ENCODE measurements at regions not wholly inside any gene's neighbourhood (a gene's known extent, or its start where the extent isn't known, plus 50 kb on each side); places are given as distances from the start of the nearest gene placed in this dataset.

- ATAC-seq (replicated peaks in 1 of 4) (no peak), DNase-seq (no peak)
- Mint-ChIP-seq H3K27me3 (no peaks in the 10 kb centered on the region), H3K9me3 (peaks cover 5 to 10% (median 7%) of the 10 kb centered on the region in 3 donors), H3K36me3 (no peaks in the 10 kb centered on the region), H3K4me1 (no peaks in the 10 kb centered on the region), H3K27ac (no peak overlapping the region), H3K4me3 (no peak overlapping the region)
- no CpG with 5 or more reads among the region's 1 CpG for WGBS (ENCODE audit: insufficient coverage)
- H3K36me3 ChIP-seq (ENCODE audit: control insufficient read depth in 2 of 2, extremely low read depth in 1 of 2, insufficient read depth in 1 of 2, low read length in 1 of 2), result no peaks in the 10 kb centered on the region
- no peak overlapping the region for H3K27ac ChIP-seq (ENCODE audit: low read length)
- H3K4me1 ChIP-seq (ENCODE audit: control insufficient read depth in 1 of 2, extremely low read depth in 1 of 2, insufficient read depth in 2 of 2, low read length in 2 of 2), result no peaks in the 10 kb centered on the region
- CTCF ChIA-PET, result no interaction called here
- no peaks in the 10 kb centered on the region for H3K9me3 ChIP-seq
- POLR2A ChIA-PET, result no interaction called here
- H3K27me3 ChIP-seq (replicated peaks in 1 of 2; ENCODE audit: control insufficient read depth in 2 of 2, extremely low read depth in 1 of 2, insufficient read depth in 2 of 2, low read length in 1 of 2), result no peaks in the 10 kb centered on the region
- H3K4me3 ChIP-seq (ENCODE audit: control insufficient read depth in 1 of 2, extremely low read depth in 1 of 2, low read length in 1 of 2), result no peak overlapping the region
These were observed 1095.1 kb upstream of the GYPC start for GRCh38 chr2:125560855-125561254.

DNA sequence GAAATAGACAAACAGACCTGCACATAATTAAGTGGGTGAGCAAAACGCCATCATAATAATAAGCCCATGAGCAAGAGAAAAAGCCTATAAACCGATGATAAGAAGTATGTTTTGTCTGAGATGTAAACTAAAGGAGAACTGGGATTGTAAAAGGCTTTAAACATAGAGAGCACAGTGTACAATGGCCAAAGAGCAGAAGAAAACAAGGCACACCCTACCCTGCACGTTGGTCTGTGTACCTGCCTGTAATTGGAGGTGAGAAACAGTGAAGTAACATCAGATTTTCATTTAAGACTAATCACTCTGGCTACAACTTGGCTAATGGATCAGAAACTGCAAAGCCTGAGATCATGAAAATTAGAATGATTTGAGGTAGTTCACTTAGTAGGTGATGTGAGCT lies 1094.7 kb upstream of the GYPC start:
- no peak overlapping the region for H3K4me3 Mint-ChIP-seq
- no peaks in the 10 kb centered on the region for H3K4me1 Mint-ChIP-seq
- no CpG with 5 or more reads among the region's 3 CpGs for WGBS (ENCODE audit: insufficient coverage)
- no peaks in the 10 kb centered on the region for H3K27me3 ChIP-seq (replicated peaks in 1 of 2; ENCODE audit: control insufficient read depth in 2 of 2, extremely low read depth in 1 of 2, insufficient read depth in 2 of 2, low read length in 1 of 2)
- no peak for ATAC-seq (replicated peaks in 1 of 4)
- H3K27ac ChIP-seq (ENCODE audit: low read length), result no peak overlapping the region
- H3K4me3 ChIP-seq (ENCODE audit: control insufficient read depth in 1 of 2, extremely low read depth in 1 of 2, low read length in 1 of 2), result no peak overlapping the region
- H3K36me3 Mint-ChIP-seq, result no peaks in the 10 kb centered on the region
- no peaks in the 10 kb centered on the region for H3K36me3 ChIP-seq (ENCODE audit: control insufficient read depth in 2 of 2, extremely low read depth in 1 of 2, insufficient read depth in 1 of 2, low read length in 1 of 2)
- H3K9me3 ChIP-seq, result no peaks in the 10 kb centered on the region
- POLR2A ChIA-PET, result no interaction called here
- no peaks in the 10 kb centered on the region for H3K27me3 Mint-ChIP-seq
- no peak overlapping the region for H3K27ac Mint-ChIP-seq
- no peak for DNase-seq
- no peaks in the 10 kb centered on the region for H3K4me1 ChIP-seq (ENCODE audit: control insufficient read depth in 1 of 2, extremely low read depth in 1 of 2, insufficient read depth in 2 of 2, low read length in 2 of 2)
- CTCF ChIA-PET, result no interaction called here
- peaks cover 7 to 10% (median 8%) of the 10 kb centered on the region in 3 donors for H3K9me3 Mint-ChIP-seq

GRCh38 chr2:125562924-125563323 lies 1093.0 kb upstream of the GYPC start:
- no peaks in the 10 kb centered on the region for H3K27me3 ChIP-seq (replicated peaks in 1 of 2; ENCODE audit: control insufficient read depth in 2 of 2, extremely low read depth in 1 of 2, insufficient read depth in 2 of 2, low read length in 1 of 2)
- Mint-ChIP-seq H3K9me3 (peaks cover 5 to 11% (median 9%) of the 10 kb centered on the region in 3 donors), H3K36me3 (no peaks in the 10 kb centered on the region), H3K4me3 (no peak overlapping the region), H3K27ac (no peak overlapping the region), H3K27me3 (no peaks in the 10 kb centered on the region), H3K4me1 (no peaks in the 10 kb centered on the region)
- no peaks in the 10 kb centered on the region for H3K4me1 ChIP-seq (ENCODE audit: control insufficient read depth in 1 of 2, extremely low read depth in 1 of 2, insufficient read depth in 2 of 2, low read length in 2 of 2)
- DNase-seq, result no peak
- no peaks in the 10 kb centered on the region for H3K9me3 ChIP-seq
- POLR2A ChIA-PET, result no interaction called here
- CTCF ChIA-PET, result no interaction called here
- H3K27ac ChIP-seq (ENCODE audit: low read length), result no peak overlapping the region
- H3K36me3 ChIP-seq (ENCODE audit: control insufficient read depth in 2 of 2, extremely low read depth in 1 of 2, insufficient read depth in 1 of 2, low read length in 1 of 2), result no peaks in the 10 kb centered on the region
- no peak overlapping the region for H3K4me3 ChIP-seq (ENCODE audit: control insufficient read depth in 1 of 2, extremely low read depth in 1 of 2, low read length in 1 of 2)
- no peak for ATAC-seq (replicated peaks in 1 of 4)

DNA sequence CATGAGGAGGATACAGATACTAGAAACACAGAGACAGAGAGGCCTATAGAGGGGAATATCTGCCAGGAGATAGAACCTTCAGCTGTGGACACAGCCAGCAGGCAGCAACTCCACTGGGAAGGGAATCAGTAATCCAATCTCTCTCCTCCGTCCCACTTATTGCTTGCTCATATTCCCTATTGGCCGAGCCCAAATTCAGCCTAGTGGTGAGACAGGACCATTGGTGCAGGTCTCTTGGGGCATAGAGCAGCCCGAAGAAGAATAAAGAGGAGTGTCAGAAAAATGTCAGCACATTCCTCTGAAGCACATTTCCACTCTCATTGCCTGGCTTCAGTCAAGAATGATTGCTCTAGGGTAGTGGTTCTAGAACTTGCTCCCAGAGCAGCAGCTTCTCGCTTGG lies 1091.5 kb upstream of the GYPC start:
- no peak overlapping the region for H3K4me3 Mint-ChIP-seq
- no peak for ATAC-seq (replicated peaks in 1 of 4)
- no peak for DNase-seq
- Histone ChIP-seq H3K9me3 (no peaks in the 10 kb centered on the region), H3K4me3 (ENCODE audit: control insufficient read depth in 1 of 2, extremely low read depth in 1 of 2, low read length in 1 of 2) (no peak overlapping the region), H3K36me3 (ENCODE audit: control insufficient read depth in 2 of 2, extremely low read depth in 1 of 2, insufficient read depth in 1 of 2, low read length in 1 of 2) (no peaks in the 10 kb centered on the region), H3K27me3 (replicated peaks in 1 of 2; ENCODE audit: control insufficient read depth in 2 of 2, extremely low read depth in 1 of 2, insufficient read depth in 2 of 2, low read length in 1 of 2) (no peaks in the 10 kb centered on the region), H3K4me1 (ENCODE audit: control insufficient read depth in 1 of 2, extremely low read depth in 1 of 2, insufficient read depth in 2 of 2, low read length in 2 of 2) (no peaks in the 10 kb centered on the region), H3K27ac (ENCODE audit: low read length) (no peak overlapping the region)
- ChIA-PET POLR2A (no interaction called here), CTCF (no interaction called here)
- no CpG with 5 or more reads among the region's 4 CpGs for WGBS (ENCODE audit: insufficient coverage)
- H3K36me3 Mint-ChIP-seq, result no peaks in the 10 kb centered on the region
- no peaks in the 10 kb centered on the region for H3K27me3 Mint-ChIP-seq
- no peak overlapping the region for H3K27ac Mint-ChIP-seq
- H3K4me1 Mint-ChIP-seq, result no peaks in the 10 kb centered on the region
- peaks cover 6 to 14% (median 13%) of the 10 kb centered on the region in 3 donors for H3K9me3 Mint-ChIP-seq

GRCh38 chr2:125566422-125566821 lies 1089.5 kb upstream of the GYPC start:
- Mint-ChIP-seq H3K27me3 (no peaks in the 10 kb centered on the region), H3K27ac (no peak overlapping the region), H3K4me1 (no peaks in the 10 kb centered on the region), H3K36me3 (no peaks in the 10 kb centered on the region), H3K9me3 (peaks cover 3 to 18% (median 14%) of the 10 kb centered on the region in 3 donors), H3K4me3 (no peak overlapping the region)
- H3K36me3 ChIP-seq (ENCODE audit: control insufficient read depth in 2 of 2, extremely low read depth in 1 of 2, insufficient read depth in 1 of 2, low read length in 1 of 2), result no peaks in the 10 kb centered on the region
- ATAC-seq (replicated peaks in 1 of 4), result no peak
- no peak overlapping the region for H3K27ac ChIP-seq (ENCODE audit: low read length)
- no peak overlapping the region for H3K4me3 ChIP-seq (ENCODE audit: control insufficient read depth in 1 of 2, extremely low read depth in 1 of 2, low read length in 1 of 2)
- no peak for DNase-seq
- H3K27me3 ChIP-seq (replicated peaks in 1 of 2; ENCODE audit: control insufficient read depth in 2 of 2, extremely low read depth in 1 of 2, insufficient read depth in 2 of 2, low read length in 1 of 2), result no peaks in the 10 kb centered on the region
- ChIA-PET CTCF (no interaction called here), POLR2A (no interaction called here)
- no peaks in the 10 kb centered on the region for H3K9me3 ChIP-seq
- no peaks in the 10 kb centered on the region for H3K4me1 ChIP-seq (ENCODE audit: control insufficient read depth in 1 of 2, extremely low read depth in 1 of 2, insufficient read depth in 2 of 2, low read length in 2 of 2)
- 77% methylated on average over 2 of the region's 3 CpGs for whole genome bisulfite sequencing (ENCODE audit: insufficient coverage)

DNA sequence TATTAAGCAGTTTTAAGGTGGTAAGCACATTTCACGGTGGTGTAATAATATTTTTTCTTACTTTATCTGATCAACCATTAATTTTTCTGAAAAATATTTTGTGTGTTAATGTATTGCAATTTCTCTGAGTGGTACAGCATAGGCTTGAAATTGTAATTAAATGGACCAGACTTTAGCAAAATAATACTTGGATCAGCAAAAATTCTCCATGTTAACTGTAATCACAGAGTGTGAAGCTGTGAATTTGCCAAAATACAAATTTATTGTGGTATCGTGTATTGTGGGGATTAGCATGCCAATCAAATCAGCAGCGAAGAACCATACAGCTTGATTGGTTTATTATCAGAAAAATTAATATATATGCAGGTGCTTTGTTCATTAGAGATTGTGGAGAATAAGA lies 1088.9 kb upstream of the GYPC start:
- Mint-ChIP-seq H3K4me3 (no peak overlapping the region), H3K27me3 (no peaks in the 10 kb centered on the region), H3K9me3 (peaks cover 3 to 18% (median 13%) of the 10 kb centered on the region in 3 donors), H3K27ac (no peak overlapping the region), H3K36me3 (no peaks in the 10 kb centered on the region), H3K4me1 (no peaks in the 10 kb centered on the region)
- POLR2A ChIA-PET, result no interaction called here
- no peak for ATAC-seq (replicated peaks in 1 of 4)
- Histone ChIP-seq H3K27ac (ENCODE audit: low read length) (no peak overlapping the region), H3K4me1 (ENCODE audit: control insufficient read depth in 1 of 2, extremely low read depth in 1 of 2, insufficient read depth in 2 of 2, low read length in 2 of 2) (no peaks in the 10 kb centered on the region), H3K4me3 (ENCODE audit: control insufficient read depth in 1 of 2, extremely low read depth in 1 of 2, low read length in 1 of 2) (no peak overlapping the region), H3K27me3 (replicated peaks in 1 of 2; ENCODE audit: control insufficient read depth in 2 of 2, extremely low read depth in 1 of 2, insufficient read depth in 2 of 2, low read length in 1 of 2) (no peaks in the 10 kb centered on the region), H3K36me3 (ENCODE audit: control insufficient read depth in 2 of 2, extremely low read depth in 1 of 2, insufficient read depth in 1 of 2, low read length in 1 of 2) (no peaks in the 10 kb centered on the region), H3K9me3 (no peaks in the 10 kb centered on the region)
- CTCF ChIA-PET, result no interaction called here
- no CpG with 5 or more reads among the region's 3 CpGs for WGBS (ENCODE audit: insufficient coverage)
- DNase-seq, result no peak

GRCh38 chr2:125572660-125573059 lies 1083.3 kb upstream of the GYPC start:
- Mint-ChIP-seq H3K4me3 (no peak overlapping the region), H3K27me3 (no peaks in the 10 kb centered on the region), H3K4me1 (no peaks in the 10 kb centered on the region), H3K27ac (no peak overlapping the region), H3K36me3 (no peaks in the 10 kb centered on the region), H3K9me3 (peaks cover 3 to 10% (median 9%) of the 10 kb centered on the region in 3 donors)
- Histone ChIP-seq H3K36me3 (ENCODE audit: control insufficient read depth in 2 of 2, extremely low read depth in 1 of 2, insufficient read depth in 1 of 2, low read length in 1 of 2) (no peaks in the 10 kb centered on the region), H3K27me3 (replicated peaks in 1 of 2; ENCODE audit: control insufficient read depth in 2 of 2, extremely low read depth in 1 of 2, insufficient read depth in 2 of 2, low read length in 1 of 2) (no peaks in the 10 kb centered on the region), H3K9me3 (no peaks in the 10 kb centered on the region), H3K4me1 (ENCODE audit: control insufficient read depth in 1 of 2, extremely low read depth in 1 of 2, insufficient read depth in 2 of 2, low read length in 2 of 2) (no peaks in the 10 kb centered on the region), H3K27ac (ENCODE audit: low read length) (no peak overlapping the region), H3K4me3 (ENCODE audit: control insufficient read depth in 1 of 2, extremely low read depth in 1 of 2, low read length in 1 of 2) (no peak overlapping the region)
- ChIA-PET CTCF (no interaction called here), POLR2A (no interaction called here)
- DNase-seq (no peak), ATAC-seq (replicated peaks in 1 of 4) (no peak)
- 100% methylated on average over 1 of the region's 2 CpGs for WGBS (ENCODE audit: insufficient coverage)
